K562 (cell line): ENCODE measurements at regions not wholly inside any gene's neighbourhood (a gene's known extent, or its start where the extent isn't known, plus 50 kb on each side); places are given as distances from the start of the nearest gene placed in this dataset.

Experiments used
- ATF1 ChIP-seq, 2 experiments: fragments of 450-650 bp in 1 of 2; IDR thresholded peaks; 2 replicates each; pipeline ENCODE4 v1.6.1; 2016; ENCODE audit warnings: missing compliant biosample characterization in 1 of 2, missing genetic modification characterization in 1 of 2
- ILF3 ChIP-seq: fragments of 450-650 bp; IDR thresholded peaks from 2 replicates; pipeline ENCODE4 v1.6.1; 2018; ENCODE audit warnings: antibody characterized with exemption, mild to moderate bottlenecking, moderate library complexity, borderline replicate concordance
- MAFK ChIP-seq: IDR thresholded peaks from 2 replicates; pipeline ENCODE4 v1.6.1; 2011; ENCODE audit warnings: low read length, improper control_type of control experiment
- MYC ChIP-seq, 2 experiments: fragments of 250-450 bp in 1 of 2; sonication (Bioruptor Pico) in 1 of 2; IDR thresholded peaks; 2 replicates each; pipeline versions ENCODE4 v1.5.1 to v1.6.1; 2012 to 2021; ENCODE audit warnings: low read depth in 2 of 2, borderline replicate concordance in 1 of 2, improper control_type of control experiment in 1 of 2, low read length in 1 of 2, mild to moderate bottlenecking in 1 of 2, moderate library complexity in 1 of 2
- POLR2AphosphoS2 ChIP-seq: IDR thresholded peaks from 2 replicates; pipeline ENCODE4 v1.6.1; 2012; ENCODE audit warnings: low read length, improper control_type of control experiment
- RBM22 ChIP-seq: fragments of 200-400 bp; formaldehyde crosslinking; IDR thresholded peaks from 2 replicates; pipeline ENCODE4 v1.6.1; 2018; ENCODE audit warnings: low read length, low read depth; ENCODE audit not compliant: poor library complexity, severe bottlenecking
- SAFB ChIP-seq: fragments of 200-400 bp; formaldehyde crosslinking; IDR thresholded peaks from 2 replicates; pipeline ENCODE4 v1.6.1; 2017; ENCODE audit warnings: low read depth, low read length, borderline replicate concordance
- SMARCA4 ChIP-seq: fragments of 450-650 bp; IDR thresholded peaks from 2 replicates; pipeline ENCODE4 v1.6.1; 2016
- ZKSCAN1 ChIP-seq: fragments of 150-350 bp; IDR thresholded peaks from 2 replicates; pipeline ENCODE4 v1.6.1; 2016; ENCODE audit warnings: low read depth, low read length
- ZNF24 ChIP-seq: fragments of 450-650 bp; IDR thresholded peaks from 2 replicates; pipeline ENCODE4 v1.6.1; 2016
- ZNF766 ChIP-seq: fragments of 200-800 bp; sonication (Bioruptor generic); conservative IDR thresholded peaks from 2 replicates; pipeline ENCODE4 v1.6.1; 2016; ENCODE audit warnings: missing genetic modification characterization, missing compliant biosample characterization
- TF ChIP-seq, protein P1 (sequence below): sonication (generic); formaldehyde crosslinking; IDR thresholded peaks from 2 replicates; pipeline ENCODE4 v1.8.1; 2023; ENCODE audit warnings: mild to moderate bottlenecking, missing genetic modification reagents, moderate library complexity
- TF ChIP-seq, protein P2 (sequence below), 2 experiments: fragments of 450-650 bp; conservative IDR thresholded peaks; 2 replicates each; pipeline ENCODE4 v1.6.1; 2017; ENCODE audit warnings: mild to moderate bottlenecking in 2 of 2, moderate library complexity in 2 of 2
- TF ChIP-seq, protein P3 (sequence below), 2 experiments: fragments of 450-650 bp in 1 of 2; sonication (generic) in 1 of 2; formaldehyde crosslinking; conservative IDR thresholded peaks; 2 replicates each; pipeline versions ENCODE4 v1.4.0 to v1.8.1; 2020 to 2022; ENCODE audit warnings: mild to moderate bottlenecking in 1 of 2, missing genetic modification reagents in 1 of 2
- TF ChIP-seq, protein P4 (sequence below): fragments of 150-350 bp; conservative IDR thresholded peaks from 2 replicates; pipeline ENCODE4 v1.6.1; 2014; ENCODE audit warnings: low read length
- TF ChIP-seq, protein P5 (sequence below): fragments of 450-650 bp; IDR thresholded peaks from 2 replicates; pipeline ENCODE4 v1.6.1; 2017; ENCODE audit warnings: antibody characterized with exemption

DNA sequence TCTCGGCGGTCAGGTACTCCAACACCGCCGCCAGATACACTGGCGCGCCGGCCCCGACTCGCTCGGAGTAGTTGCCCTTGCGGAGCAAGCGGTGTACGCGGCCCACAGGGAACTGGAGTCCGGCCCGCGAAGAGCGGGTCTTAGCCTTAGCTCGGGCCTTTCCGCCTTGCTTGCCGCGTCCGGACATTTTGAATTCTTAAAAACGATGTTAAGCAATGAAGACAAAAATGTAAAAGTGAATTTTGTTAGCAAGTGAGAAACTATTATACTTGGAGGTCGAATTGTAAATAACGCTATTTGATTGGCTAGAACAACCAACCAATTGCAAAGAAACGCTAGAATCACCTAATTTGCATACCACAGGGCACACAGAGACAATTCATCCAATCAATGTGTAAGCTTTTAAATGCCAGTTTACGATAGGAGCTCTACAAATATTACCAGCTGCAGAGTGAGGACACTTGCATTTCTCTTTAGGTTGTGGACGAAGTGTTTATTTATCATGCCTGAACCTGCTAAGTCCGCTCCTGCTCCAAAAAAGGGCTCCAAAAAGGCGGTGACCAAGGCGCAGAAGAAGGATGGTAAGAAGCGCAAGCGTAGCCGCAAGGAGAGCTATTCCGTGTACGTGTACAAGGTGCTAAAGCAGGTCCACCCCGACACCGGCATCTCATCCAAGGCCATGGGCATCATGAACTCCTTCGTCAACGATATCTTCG is 112.0 kb downstream of the HFE start (continued):
- TF ChIP-seq MYC (IDR thresholded peaks at IDR 0.05; ENCODE audit: low read depth, low read length) (peak; percentile 83), MYC (CRISPR knock-in tag; IDR thresholded peaks at IDR 0.05; ENCODE audit: borderline replicate concordance, low read depth) (peak; percentile 60; the same call in 1 of the 2 replicates), POLR2AphosphoS2 (peak; percentile 89), ZKSCAN1 (peak; percentile 89), ZNF766 (CRISPR knock-in tag) (peak; percentile 93), MAFK (peak; percentile 28; the same call in 1 of the 2 replicates), ILF3 (peak; percentile 86; the same call in 1 of the 2 replicates), SAFB (0 out of 2 replicates have a peak, but pooled peaks have one; percentile 32), ATF1 (CRISPR knock-in tag; IDR thresholded peaks at IDR 0.05) (no peak; the same call in 1 of the 2 replicates), ATF1 (tag; IDR thresholded peaks at IDR 0.05) (peak; percentile 80), SMARCA4 (no peak), RBM22 (peak; percentile 100), ZNF24 (peak; percentile 41; the same call in 1 of the 2 replicates)
- TF ChIP-seq, protein P1, sequence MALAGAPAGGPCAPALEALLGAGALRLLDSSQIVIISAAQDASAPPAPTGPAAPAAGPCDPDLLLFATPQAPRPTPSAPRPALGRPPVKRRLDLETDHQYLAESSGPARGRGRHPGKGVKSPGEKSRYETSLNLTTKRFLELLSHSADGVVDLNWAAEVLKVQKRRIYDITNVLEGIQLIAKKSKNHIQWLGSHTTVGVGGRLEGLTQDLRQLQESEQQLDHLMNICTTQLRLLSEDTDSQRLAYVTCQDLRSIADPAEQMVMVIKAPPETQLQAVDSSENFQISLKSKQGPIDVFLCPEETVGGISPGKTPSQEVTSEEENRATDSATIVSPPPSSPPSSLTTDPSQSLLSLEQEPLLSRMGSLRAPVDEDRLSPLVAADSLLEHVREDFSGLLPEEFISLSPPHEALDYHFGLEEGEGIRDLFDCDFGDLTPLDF (CRISPR knock-in tag): peak; percentile 90
- TF ChIP-seq, protein P2, sequence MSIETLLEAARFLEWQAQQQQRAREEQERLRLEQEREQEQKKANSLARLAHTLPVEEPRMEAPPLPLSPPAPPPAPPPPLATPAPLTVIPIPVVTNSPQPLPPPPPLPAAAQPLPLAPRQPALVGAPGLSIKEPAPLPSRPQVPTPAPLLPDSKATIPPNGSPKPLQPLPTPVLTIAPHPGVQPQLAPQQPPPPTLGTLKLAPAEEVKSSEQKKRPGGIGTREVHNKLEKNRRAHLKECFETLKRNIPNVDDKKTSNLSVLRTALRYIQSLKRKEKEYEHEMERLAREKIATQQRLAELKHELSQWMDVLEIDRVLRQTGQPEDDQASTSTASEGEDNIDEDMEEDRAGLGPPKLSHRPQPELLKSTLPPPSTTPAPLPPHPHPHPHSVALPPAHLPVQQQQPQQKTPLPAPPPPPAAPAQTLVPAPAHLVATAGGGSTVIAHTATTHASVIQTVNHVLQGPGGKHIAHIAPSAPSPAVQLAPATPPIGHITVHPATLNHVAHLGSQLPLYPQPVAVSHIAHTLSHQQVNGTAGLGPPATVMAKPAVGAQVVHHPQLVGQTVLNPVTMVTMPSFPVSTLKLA (conservative IDR thresholded peaks at IDR 0.05): peak; percentile 59 to 70
- TF ChIP-seq, protein P3, sequence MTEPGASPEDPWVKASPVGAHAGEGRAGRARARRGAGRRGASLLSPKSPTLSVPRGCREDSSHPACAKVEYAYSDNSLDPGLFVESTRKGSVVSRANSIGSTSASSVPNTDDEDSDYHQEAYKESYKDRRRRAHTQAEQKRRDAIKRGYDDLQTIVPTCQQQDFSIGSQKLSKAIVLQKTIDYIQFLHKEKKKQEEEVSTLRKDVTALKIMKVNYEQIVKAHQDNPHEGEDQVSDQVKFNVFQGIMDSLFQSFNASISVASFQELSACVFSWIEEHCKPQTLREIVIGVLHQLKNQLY (CRISPR knock-in tag; conservative IDR thresholded peaks at IDR 0.05): 0 out of 4 replicates have a peak, but pooled peaks of 1 of the 2 experiments have one; percentile 79
- TF ChIP-seq, protein P4, sequence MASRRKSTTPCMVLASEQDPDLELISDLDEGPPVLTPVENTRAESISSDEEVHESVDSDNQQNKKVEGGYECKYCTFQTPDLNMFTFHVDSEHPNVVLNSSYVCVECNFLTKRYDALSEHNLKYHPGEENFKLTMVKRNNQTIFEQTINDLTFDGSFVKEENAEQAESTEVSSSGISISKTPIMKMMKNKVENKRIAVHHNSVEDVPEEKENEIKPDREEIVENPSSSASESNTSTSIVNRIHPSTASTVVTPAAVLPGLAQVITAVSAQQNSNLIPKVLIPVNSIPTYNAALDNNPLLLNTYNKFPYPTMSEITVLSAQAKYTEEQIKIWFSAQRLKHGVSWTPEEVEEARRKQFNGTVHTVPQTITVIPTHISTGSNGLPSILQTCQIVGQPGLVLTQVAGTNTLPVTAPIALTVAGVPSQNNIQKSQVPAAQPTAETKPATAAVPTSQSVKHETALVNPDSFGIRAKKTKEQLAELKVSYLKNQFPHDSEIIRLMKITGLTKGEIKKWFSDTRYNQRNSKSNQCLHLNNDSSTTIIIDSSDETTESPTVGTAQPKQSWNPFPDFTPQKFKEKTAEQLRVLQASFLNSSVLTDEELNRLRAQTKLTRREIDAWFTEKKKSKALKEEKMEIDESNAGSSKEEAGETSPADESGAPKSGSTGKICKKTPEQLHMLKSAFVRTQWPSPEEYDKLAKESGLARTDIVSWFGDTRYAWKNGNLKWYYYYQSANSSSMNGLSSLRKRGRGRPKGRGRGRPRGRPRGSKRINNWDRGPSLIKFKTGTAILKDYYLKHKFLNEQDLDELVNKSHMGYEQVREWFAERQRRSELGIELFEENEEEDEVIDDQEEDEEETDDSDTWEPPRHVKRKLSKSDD: 0 out of 2 replicates have a peak, but pooled peaks have one; percentile 10
- TF ChIP-seq, protein P5, sequence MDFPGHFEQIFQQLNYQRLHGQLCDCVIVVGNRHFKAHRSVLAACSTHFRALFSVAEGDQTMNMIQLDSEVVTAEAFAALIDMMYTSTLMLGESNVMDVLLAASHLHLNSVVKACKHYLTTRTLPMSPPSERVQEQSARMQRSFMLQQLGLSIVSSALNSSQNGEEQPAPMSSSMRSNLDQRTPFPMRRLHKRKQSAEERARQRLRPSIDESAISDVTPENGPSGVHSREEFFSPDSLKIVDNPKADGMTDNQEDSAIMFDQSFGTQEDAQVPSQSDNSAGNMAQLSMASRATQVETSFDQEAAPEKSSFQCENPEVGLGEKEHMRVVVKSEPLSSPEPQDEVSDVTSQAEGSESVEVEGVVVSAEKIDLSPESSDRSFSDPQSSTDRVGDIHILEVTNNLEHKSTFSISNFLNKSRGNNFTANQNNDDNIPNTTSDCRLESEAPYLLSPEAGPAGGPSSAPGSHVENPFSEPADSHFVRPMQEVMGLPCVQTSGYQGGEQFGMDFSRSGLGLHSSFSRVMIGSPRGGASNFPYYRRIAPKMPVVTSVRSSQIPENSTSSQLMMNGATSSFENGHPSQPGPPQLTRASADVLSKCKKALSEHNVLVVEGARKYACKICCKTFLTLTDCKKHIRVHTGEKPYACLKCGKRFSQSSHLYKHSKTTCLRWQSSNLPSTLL: peak; percentile 36; the same call in 1 of the 2 replicates
